ENCODE measurements at regions not wholly inside any gene's neighbourhood (a gene's known extent, or its start where the extent isn't known, plus 50 kb on each side); places are given as distances from the start of the nearest gene placed in this dataset.
"Not testable (repeated sequence)": the region's sequence is repeated elsewhere in the genome, so short reads cannot be mapped to it uniquely, and the experiment has no call there.

GRCh38 chr7:12016439-12016838 is 184.4 kb upstream of the THSD7A start:
- Mint-ChIP-seq H3K9me3 (no peaks in the 10 kb centered on the region), H3K4me1 (ENCODE audit: low read depth) (no peaks in the 10 kb centered on the region), H3K27ac (no peak overlapping the region), H3K4me3 (ENCODE audit: low read depth) (no peak overlapping the region), H3K27me3 (ENCODE audit: low read depth) (no peaks in the 10 kb centered on the region), H3K36me3 (ENCODE audit: low read depth) (no peaks in the 10 kb centered on the region)
- no peak for DNase-seq (ENCODE audit: low spot score)
- intact Hi-C loops (cut with micrococcal nuclease): no loop called here

- H3K9me3 Mint-ChIP-seq: no peaks in the 10 kb centered on the region
- H3K4me1 Mint-ChIP-seq (ENCODE audit: low read depth): no peaks in the 10 kb centered on the region
- no peaks in the 10 kb centered on the region for H3K36me3 Mint-ChIP-seq (ENCODE audit: low read depth)
- no peak overlapping the region for H3K27ac Mint-ChIP-seq
- intact Hi-C loops (cut with micrococcal nuclease): no loop called here
- H3K4me3 Mint-ChIP-seq (ENCODE audit: low read depth): no peak overlapping the region
- no peaks in the 10 kb centered on the region for H3K27me3 Mint-ChIP-seq (ENCODE audit: low read depth)
- no peak for DNase-seq (ENCODE audit: low spot score)
Measured at GRCh38 chr7:12017046-12017445, 185.0 kb upstream of the THSD7A start.

DNA sequence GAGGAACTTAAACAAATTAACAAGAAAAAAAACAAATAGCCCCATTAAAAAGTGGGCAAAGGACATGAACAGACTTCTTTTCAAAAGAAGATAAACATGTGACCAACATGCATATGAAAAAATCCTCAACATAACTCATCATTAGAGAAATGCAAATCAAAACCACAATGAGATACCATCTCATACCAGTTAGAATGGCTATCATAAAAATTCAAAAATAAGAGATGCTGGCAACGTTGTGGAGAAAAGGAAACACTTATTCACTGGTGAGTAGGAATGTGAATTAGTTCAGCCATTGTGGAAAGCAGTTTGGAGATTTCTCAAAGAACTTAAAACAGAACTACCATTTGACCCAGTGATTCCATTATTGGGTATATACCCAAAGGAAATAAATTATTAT is 189.1 kb upstream of the TMEM106B start:
- H3K4me3 Mint-ChIP-seq (ENCODE audit: low read depth); H3K36me3 Mint-ChIP-seq (ENCODE audit: low read depth); H3K27ac Mint-ChIP-seq; H3K4me1 Mint-ChIP-seq (ENCODE audit: low read depth); intact Hi-C loops (cut with micrococcal nuclease); H3K9me3 Mint-ChIP-seq; DNase-seq (ENCODE audit: low spot score); H3K27me3 Mint-ChIP-seq (ENCODE audit: low read depth): not testable (repeated sequence)

GRCh38 chr7:12025246-12025645 is 185.8 kb upstream of the TMEM106B start:
- no peak overlapping the region for H3K4me3 Mint-ChIP-seq (ENCODE audit: low read depth)
- H3K27ac Mint-ChIP-seq: no peak overlapping the region
- no peaks in the 10 kb centered on the region for H3K27me3 Mint-ChIP-seq (ENCODE audit: low read depth)
- intact Hi-C loops (cut with micrococcal nuclease): no loop called here
- no peaks in the 10 kb centered on the region for H3K36me3 Mint-ChIP-seq (ENCODE audit: low read depth)
- DNase-seq (ENCODE audit: low spot score): no peak
- H3K4me1 Mint-ChIP-seq (ENCODE audit: low read depth): no peaks in the 10 kb centered on the region
- no peaks in the 10 kb centered on the region for H3K9me3 Mint-ChIP-seq

- peaks cover 2% of the 10 kb centered on the region for H3K4me1 Mint-ChIP-seq (ENCODE audit: low read depth)
- H3K27ac Mint-ChIP-seq: no peak overlapping the region
- no peaks in the 10 kb centered on the region for H3K27me3 Mint-ChIP-seq (ENCODE audit: low read depth)
- H3K9me3 Mint-ChIP-seq: no peaks in the 10 kb centered on the region
- no peak for DNase-seq (ENCODE audit: low spot score)
- H3K4me3 Mint-ChIP-seq (ENCODE audit: low read depth): no peak overlapping the region
- H3K36me3 Mint-ChIP-seq (ENCODE audit: low read depth): no peaks in the 10 kb centered on the region
- intact Hi-C loops (cut with micrococcal nuclease): no loop called here
Measured at GRCh38 chr7:12028508-12028907, 182.6 kb upstream of the TMEM106B start.

GRCh38 chr7:12030116-12030515 is 181.0 kb upstream of the TMEM106B start:
- no peak overlapping the region for H3K4me3 Mint-ChIP-seq (ENCODE audit: low read depth)
- H3K9me3 Mint-ChIP-seq: no peaks in the 10 kb centered on the region
- H3K27me3 Mint-ChIP-seq (ENCODE audit: low read depth): no peaks in the 10 kb centered on the region
- H3K27ac Mint-ChIP-seq: no peak overlapping the region
- peaks cover 2% of the 10 kb centered on the region for H3K4me1 Mint-ChIP-seq (ENCODE audit: low read depth)
- no peaks in the 10 kb centered on the region for H3K36me3 Mint-ChIP-seq (ENCODE audit: low read depth)
- DNase-seq (ENCODE audit: low spot score): no peak
- intact Hi-C loops (cut with micrococcal nuclease): no loop called here

- no peaks in the 10 kb centered on the region for H3K36me3 Mint-ChIP-seq (ENCODE audit: low read depth)
- no peaks in the 10 kb centered on the region for H3K27me3 Mint-ChIP-seq (ENCODE audit: low read depth)
- intact Hi-C loops (cut with micrococcal nuclease): no loop called here
- no peaks in the 10 kb centered on the region for H3K9me3 Mint-ChIP-seq
- no peak overlapping the region for H3K27ac Mint-ChIP-seq
- H3K4me1 Mint-ChIP-seq (ENCODE audit: low read depth): peaks cover 2% of the 10 kb centered on the region
- DNase-seq (ENCODE audit: low spot score): no peak
- H3K4me3 Mint-ChIP-seq (ENCODE audit: low read depth): no peak overlapping the region
Measured at GRCh38 chr7:12031186-12031585, 179.9 kb upstream of the TMEM106B start.

DNA sequence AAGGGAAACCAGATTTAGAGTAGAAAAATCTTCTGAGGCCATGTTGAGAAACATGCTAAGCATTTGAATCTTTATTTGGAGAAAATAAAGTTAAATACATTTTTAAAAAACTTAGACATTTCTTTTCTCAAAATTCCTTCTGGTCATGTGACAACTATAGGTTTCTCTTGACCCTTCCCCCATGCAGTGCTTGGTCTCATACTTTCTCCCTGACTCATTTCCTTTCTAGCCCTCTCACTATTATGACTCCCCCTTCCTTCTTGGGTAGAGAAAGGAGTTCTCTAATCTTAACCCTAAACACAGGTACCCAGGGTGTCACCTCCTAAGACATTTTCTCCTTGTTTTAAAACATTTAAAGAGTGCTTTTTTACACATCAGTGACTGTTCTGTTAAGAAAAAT is 179.5 kb upstream of the TMEM106B start:
- no peaks in the 10 kb centered on the region for H3K27me3 Mint-ChIP-seq (ENCODE audit: low read depth)
- peaks cover 2% of the 10 kb centered on the region for H3K4me1 Mint-ChIP-seq (ENCODE audit: low read depth)
- H3K36me3 Mint-ChIP-seq (ENCODE audit: low read depth): no peaks in the 10 kb centered on the region
- DNase-seq (ENCODE audit: low spot score): no peak
- H3K27ac Mint-ChIP-seq: no peak overlapping the region
- H3K9me3 Mint-ChIP-seq: no peaks in the 10 kb centered on the region
- intact Hi-C loops (cut with micrococcal nuclease): no loop called here
- no peak overlapping the region for H3K4me3 Mint-ChIP-seq (ENCODE audit: low read depth)

- Mint-ChIP-seq H3K9me3 (no peaks in the 10 kb centered on the region), H3K27me3 (ENCODE audit: low read depth) (no peaks in the 10 kb centered on the region), H3K27ac (no peak overlapping the region), H3K36me3 (ENCODE audit: low read depth) (no peaks in the 10 kb centered on the region), H3K4me3 (ENCODE audit: low read depth) (no peak overlapping the region), H3K4me1 (ENCODE audit: low read depth) (peaks cover 2% of the 10 kb centered on the region)
- DNase-seq (ENCODE audit: low spot score): no peak
- intact Hi-C loops (cut with micrococcal nuclease): no loop called here
Measured at GRCh38 chr7:12032146-12032545, 178.9 kb upstream of the TMEM106B start.

DNA sequence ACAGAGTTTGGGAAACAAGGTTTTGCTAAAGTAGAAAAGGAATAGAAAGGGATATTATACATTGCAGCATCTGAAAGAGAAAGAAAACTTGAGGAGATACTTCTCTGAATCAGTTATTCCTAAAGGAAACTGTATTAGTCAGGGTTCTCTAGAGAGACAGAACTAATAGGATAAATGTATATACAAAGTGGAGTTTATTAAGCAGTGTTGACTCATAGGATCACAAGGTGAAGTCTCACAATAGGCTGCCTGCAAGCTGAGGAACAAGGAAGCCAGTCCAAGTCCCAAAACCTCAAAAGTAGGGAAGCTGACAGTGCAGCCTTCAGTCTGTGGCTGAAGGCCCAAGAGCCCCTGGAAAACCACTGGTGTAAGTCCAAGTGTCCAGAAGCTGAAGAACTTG is 167.6 kb upstream of the TMEM106B start:
- H3K9me3 Mint-ChIP-seq; DNase-seq (ENCODE audit: low spot score); H3K4me3 Mint-ChIP-seq (ENCODE audit: low read depth); H3K4me1 Mint-ChIP-seq (ENCODE audit: low read depth); intact Hi-C loops (cut with micrococcal nuclease); H3K36me3 Mint-ChIP-seq (ENCODE audit: low read depth); H3K27me3 Mint-ChIP-seq (ENCODE audit: low read depth); H3K27ac Mint-ChIP-seq: not testable (repeated sequence)

GRCh38 chr7:12052211-12052610 is 158.9 kb upstream of the TMEM106B start:
- intact Hi-C loops (cut with micrococcal nuclease): no loop called here
- no peaks in the 10 kb centered on the region for H3K36me3 Mint-ChIP-seq (ENCODE audit: low read depth)
- no peak overlapping the region for H3K4me3 Mint-ChIP-seq (ENCODE audit: low read depth)
- no peak for DNase-seq (ENCODE audit: low spot score)
- H3K27me3 Mint-ChIP-seq (ENCODE audit: low read depth): no peaks in the 10 kb centered on the region
- H3K4me1 Mint-ChIP-seq (ENCODE audit: low read depth): no peaks in the 10 kb centered on the region
- peaks cover 9% of the 10 kb centered on the region for H3K9me3 Mint-ChIP-seq
- no peak overlapping the region for H3K27ac Mint-ChIP-seq

DNA sequence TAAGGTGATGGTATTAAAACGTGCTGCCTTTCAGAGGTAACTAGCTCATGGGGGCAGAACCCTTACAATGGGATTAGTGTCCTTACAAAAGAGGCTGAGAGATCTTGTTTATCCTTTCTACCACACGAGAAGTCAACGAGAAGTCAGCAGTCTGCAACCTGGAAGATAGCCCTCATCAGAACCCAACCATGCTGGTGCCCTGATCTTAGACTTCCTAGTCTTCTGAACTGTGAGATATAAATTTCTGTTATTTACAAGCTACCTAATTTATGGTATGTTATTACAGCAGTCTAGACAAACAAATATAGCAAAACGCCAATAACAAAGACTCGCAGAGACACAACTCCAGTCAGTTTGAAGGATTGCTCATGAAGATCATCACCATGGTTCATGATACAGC is 157.5 kb upstream of the TMEM106B start:
- DNase-seq (ENCODE audit: low spot score): no peak
- H3K9me3 Mint-ChIP-seq: peaks cover 13% of the 10 kb centered on the region
- H3K27ac Mint-ChIP-seq: no peak overlapping the region
- H3K36me3 Mint-ChIP-seq (ENCODE audit: low read depth): no peaks in the 10 kb centered on the region
- no peak overlapping the region for H3K4me3 Mint-ChIP-seq (ENCODE audit: low read depth)
- no peaks in the 10 kb centered on the region for H3K27me3 Mint-ChIP-seq (ENCODE audit: low read depth)
- H3K4me1 Mint-ChIP-seq (ENCODE audit: low read depth): no peaks in the 10 kb centered on the region
- intact Hi-C loops (cut with micrococcal nuclease): no loop called here

- Mint-ChIP-seq H3K9me3 (peaks cover 13% of the 10 kb centered on the region), H3K4me3 (ENCODE audit: low read depth) (no peak overlapping the region), H3K4me1 (ENCODE audit: low read depth) (no peaks in the 10 kb centered on the region), H3K36me3 (ENCODE audit: low read depth) (no peaks in the 10 kb centered on the region), H3K27me3 (ENCODE audit: low read depth) (no peaks in the 10 kb centered on the region), H3K27ac (no peak overlapping the region)
- no peak for DNase-seq (ENCODE audit: low spot score)
- intact Hi-C loops (cut with micrococcal nuclease): no loop called here
Measured at GRCh38 chr7:12054830-12055229, 156.3 kb upstream of the TMEM106B start.

DNA sequence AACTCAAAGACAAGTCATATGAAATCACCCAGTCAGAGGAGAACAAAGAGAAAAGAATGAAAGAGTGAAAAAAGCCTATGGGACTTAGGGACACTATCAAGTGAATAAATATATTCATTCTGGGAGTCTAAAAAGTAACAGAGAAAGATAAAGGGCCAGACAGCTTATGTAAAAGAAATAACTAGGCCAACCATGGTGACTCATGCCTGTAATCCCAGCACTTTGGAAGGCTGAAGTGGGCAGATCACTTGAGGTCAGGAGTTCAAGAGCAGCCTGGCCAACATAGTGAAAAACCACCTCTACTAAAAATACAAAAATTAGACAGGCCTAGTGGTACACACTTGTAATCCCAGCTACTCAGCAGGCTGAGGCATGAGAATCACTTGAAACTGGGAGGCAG is 154.7 kb upstream of the TMEM106B start:
- intact Hi-C loops (cut with micrococcal nuclease): no loop called here
- Mint-ChIP-seq H3K27ac (no peak overlapping the region), H3K36me3 (ENCODE audit: low read depth) (no peaks in the 10 kb centered on the region), H3K27me3 (ENCODE audit: low read depth) (no peaks in the 10 kb centered on the region), H3K9me3 (peaks cover 13% of the 10 kb centered on the region), H3K4me1 (ENCODE audit: low read depth) (no peaks in the 10 kb centered on the region), H3K4me3 (ENCODE audit: low read depth) (no peak overlapping the region)
- DNase-seq (ENCODE audit: low spot score): no peak

All from activated T-helper 2 cell treated with anti-CD3 and anti-CD28 coated beads, Interferon-gamma antibody, Interleukin-2, Interleukin-4, amounts not matched to agents 10 μg/mL and 5 μg/mL and 100 μg/mL, durations not matched to agents 14 hours and 24 hours and 36 hours (primary cell).